Gastroesophageal sphincter (tissue), 3 donors: ENCODE measurements at regions not wholly inside any gene's neighbourhood (a gene's known extent, or its start where the extent isn't known, plus 50 kb on each side); places are given as distances from the start of the nearest gene placed in this dataset.

Experiments used
- POLR2AphosphoS5 ChIP-seq: sonication (generic); formaldehyde crosslinking; IDR thresholded peaks from one replicate; pipeline ENCODE4 v1.6.1; 2017; ENCODE audit warnings: antibody characterized with exemption
- TF ChIP-seq, protein P1 (sequence below), 4 experiments: fragments of 200-600 bp in 2 of 4; fragments of 450-650 bp in 2 of 4; sonication (generic) in 1 of 4; IDR thresholded peaks; one replicate each; pipeline ENCODE4 v1.5.1; 2017 to 2019; ENCODE audit warnings: antibody characterized with exemption in 4 of 4, mild to moderate bottlenecking in 2 of 4, moderate library complexity in 2 of 4

DNA sequence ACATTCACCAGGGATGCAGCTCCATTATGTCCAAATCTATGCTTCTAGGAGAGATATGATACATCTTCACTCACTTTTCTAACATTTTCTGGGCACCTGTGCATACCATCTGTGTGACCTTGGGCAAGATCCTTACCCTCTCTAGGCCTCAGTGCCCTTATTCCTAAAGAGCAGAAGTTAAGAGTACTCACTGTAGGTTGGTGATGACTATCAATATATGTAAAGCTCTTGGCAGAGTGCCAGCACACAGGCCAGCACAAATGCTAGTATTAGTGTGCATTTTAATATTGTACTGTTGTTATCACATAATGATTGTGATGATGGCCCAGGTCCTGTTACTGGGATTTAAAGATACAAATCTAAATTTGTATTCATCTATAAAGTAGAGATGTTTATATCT, 199.2 kb downstream of the RAD51AP2 start:
- TF ChIP-seq, protein P1, sequence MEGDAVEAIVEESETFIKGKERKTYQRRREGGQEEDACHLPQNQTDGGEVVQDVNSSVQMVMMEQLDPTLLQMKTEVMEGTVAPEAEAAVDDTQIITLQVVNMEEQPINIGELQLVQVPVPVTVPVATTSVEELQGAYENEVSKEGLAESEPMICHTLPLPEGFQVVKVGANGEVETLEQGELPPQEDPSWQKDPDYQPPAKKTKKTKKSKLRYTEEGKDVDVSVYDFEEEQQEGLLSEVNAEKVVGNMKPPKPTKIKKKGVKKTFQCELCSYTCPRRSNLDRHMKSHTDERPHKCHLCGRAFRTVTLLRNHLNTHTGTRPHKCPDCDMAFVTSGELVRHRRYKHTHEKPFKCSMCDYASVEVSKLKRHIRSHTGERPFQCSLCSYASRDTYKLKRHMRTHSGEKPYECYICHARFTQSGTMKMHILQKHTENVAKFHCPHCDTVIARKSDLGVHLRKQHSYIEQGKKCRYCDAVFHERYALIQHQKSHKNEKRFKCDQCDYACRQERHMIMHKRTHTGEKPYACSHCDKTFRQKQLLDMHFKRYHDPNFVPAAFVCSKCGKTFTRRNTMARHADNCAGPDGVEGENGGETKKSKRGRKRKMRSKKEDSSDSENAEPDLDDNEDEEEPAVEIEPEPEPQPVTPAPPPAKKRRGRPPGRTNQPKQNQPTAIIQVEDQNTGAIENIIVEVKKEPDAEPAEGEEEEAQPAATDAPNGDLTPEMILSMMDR (IDR thresholded peaks at IDR 0.05): no peak
- TF ChIP-seq POLR2AphosphoS5: no peak
